Mammary epithelial cell (primary cell): ENCODE measurements at regions not wholly inside any gene's neighbourhood (a gene's known extent, or its start where the extent isn't known, plus 50 kb on each side); places are given as distances from the start of the nearest gene placed in this dataset.

Experiments used
- CTCF ChIP-seq, 2 donors: IDR thresholded peaks in 1 of 2; conservative IDR thresholded peaks in 1 of 2; 2 replicates each; pipeline ENCODE4 v1.5.1; 2011 to 2012; ENCODE audit warnings: inconsistent platforms in 2 of 2, low read length in 2 of 2, mild to moderate bottlenecking in 2 of 2, control low read depth in 1 of 2, low read depth in 1 of 2; ENCODE audit not compliant: insufficient read depth in 1 of 2; ENCODE audit errors: extremely low read depth in 1 of 2
- EZH2 ChIP-seq: IDR thresholded peaks from 2 replicates; pipeline ENCODE4 v1.6.1; 2012; ENCODE audit warnings: low read length, inconsistent platforms, borderline replicate concordance

- no peak for TF ChIP-seq CTCF (conservative IDR thresholded peaks at IDR 0.05 in 1 of 2, IDR thresholded peaks at IDR 0.05 in 1 of 2; ENCODE audit: extremely low read depth in 1 of 2, insufficient read depth in 1 of 2, low read depth in 1 of 2, low read length in 2 of 2)
- no peak for TF ChIP-seq EZH2
Measured at GRCh38 chr2:129893244-129893643, 86.2 kb upstream of the RAB6C start.
